HG03135 (cell line): ENCODE measurements at regions not wholly inside any gene's neighbourhood (a gene's known extent, or its start where the extent isn't known, plus 50 kb on each side); places are given as distances from the start of the nearest gene placed in this dataset.

Experiments used
- ATAC-seq: cut with Tn5 transposase; IDR thresholded peaks from one replicate; pipeline ENCODE4 v1.9.1; 2021; ENCODE audit warnings: mild to moderate bottlenecking, moderate library complexity; ENCODE audit not compliant: unreplicated experiment

DNA sequence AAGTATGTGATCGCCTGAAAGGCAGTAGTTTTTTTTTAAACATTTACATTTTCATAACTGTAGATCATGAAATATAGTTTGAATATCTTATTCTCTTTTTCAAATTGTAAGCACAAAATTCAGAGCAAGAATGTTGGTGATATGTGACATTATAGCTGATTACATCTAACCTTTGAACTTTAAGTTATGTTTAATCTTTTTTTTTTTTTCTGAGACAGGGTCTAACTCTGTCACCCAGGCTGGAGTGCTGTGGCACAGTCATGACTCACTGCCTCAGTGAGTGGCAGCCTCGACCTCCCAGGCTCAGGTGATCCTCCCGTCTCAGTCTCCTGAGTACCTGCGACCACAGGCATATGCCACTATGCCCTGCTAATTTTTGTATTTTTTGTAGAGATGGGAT is 278.7 kb upstream of the NEBL start:
- no peak for ATAC-seq

DNA sequence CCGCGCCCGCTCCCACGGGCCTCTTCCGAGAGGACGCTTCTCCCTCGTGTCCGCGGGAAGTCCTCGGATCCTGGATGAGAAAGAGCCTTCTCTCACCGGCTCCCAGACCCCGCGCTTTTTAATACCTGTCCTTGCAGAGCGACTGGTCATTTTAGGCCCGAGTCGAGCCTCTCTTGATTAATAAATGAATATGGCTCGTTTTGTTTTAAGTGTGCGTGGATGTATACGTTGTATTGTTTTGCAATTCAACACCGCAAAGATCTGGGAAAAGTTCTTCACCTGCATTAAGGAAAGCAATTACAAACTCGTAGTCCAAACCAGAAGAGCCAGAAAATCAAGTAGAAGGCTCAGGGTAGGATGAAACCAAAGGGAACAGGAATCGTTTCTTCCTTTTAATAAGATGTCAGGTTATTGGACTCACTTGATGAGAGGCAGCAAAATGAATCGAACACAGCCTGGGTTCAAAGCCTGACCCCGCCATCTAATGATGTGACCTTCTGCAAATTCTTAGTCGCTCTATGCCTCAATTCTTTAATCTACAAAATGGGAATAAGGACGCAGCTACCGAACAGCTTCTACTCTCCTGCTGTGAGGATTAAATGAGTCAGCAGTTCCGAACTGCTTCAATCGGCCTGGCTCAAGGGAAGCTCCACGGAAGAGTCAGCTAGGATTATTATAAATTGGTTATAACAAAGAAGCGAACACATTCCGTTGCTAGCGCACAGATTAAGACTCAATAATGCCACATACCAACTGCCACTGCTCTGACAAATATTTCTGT is 277.8 kb upstream of the NEBL start:
- ATAC-seq: no peak

DNA sequence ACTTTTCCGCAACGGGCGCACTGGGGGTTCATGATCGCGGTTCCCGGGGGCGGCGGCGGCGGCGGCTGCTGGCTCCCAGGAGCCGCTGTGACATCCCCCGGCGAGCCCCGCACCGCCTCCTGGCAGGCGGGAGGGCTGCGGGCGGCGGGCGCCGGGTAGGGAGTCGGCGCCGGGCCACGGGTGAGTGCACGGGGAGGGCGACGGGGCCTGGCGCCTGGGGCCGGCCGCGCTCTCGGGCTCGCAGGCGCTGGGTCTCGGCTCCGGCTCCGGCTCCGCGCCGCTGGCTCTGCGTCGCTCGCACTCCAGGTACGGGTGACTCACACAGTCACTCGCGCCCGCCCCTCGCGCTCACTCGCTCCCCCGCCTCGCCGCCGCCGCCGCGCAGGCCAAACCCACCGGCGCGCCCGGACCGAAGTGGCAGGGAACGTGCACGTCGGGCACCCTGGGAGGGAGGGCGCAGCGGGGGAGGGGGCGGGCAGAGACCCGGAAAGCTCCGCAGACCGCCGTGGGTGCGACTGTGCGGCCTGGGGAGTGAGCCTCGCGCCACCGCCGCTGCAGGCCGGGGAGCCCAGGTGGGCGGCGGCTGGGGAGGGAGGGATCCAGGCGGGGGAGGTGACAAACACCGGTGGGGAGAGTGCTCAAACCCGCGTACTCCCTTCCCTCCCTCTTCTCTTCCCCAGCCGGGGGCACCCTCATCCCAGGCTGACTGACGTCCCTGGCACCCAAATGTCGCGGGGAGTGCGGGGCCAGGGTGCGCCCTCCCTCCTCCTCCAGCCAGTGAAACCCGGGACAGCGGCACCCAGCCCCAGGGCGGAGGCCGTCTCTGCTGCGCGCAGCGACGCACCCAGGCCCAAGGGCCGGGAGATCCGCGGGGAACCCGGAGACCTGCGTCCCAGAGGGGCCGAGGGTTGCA is 276.9 kb upstream of the NEBL start:
- no peak for ATAC-seq

DNA sequence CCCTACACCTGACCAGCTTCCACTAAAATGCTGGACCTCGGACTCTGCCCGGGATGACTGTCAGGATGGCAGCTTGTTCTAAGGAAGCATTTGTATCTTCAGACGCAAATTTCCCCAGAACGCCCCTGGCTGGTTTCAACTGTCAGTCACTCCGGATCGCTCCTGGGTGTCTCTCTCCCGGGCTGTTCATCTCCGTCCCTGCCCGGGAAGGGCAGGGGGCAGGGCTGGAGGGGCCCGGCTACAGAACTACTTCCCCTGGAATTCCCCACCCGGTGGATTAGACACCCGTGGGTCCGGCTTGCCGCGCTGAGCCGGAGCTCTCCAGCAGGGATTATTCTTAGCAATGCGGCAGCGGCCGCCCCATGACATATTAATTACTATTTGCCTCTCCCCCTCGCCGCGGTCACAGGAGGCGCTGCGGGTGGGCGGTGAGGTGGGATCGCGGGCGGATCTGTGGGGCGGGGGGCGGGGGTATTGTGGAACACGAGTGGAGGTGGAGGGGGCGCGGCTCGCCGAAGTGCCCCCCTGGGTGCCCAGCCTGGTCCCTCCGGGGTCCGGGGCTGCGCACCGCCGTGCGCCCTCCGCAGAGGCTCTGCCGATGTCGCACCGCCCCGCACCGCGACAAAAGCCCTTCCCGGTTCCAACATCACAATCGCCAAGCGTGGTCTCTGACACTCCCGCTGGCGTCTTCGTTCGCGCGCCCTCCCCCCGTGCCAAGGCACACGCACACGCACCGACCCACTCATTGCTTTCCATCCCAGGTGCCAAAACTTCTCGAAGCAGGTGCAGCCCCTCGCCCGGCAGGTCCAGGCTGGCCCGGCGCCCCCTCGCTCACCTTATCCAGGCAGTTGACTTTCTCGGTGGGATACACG is 276.1 kb upstream of the NEBL start:
- ATAC-seq: no peak

- ATAC-seq: no peak
Observed at GRCh38 chr10:21172542-21172929, 275.4 kb upstream of the NEBL start.

- ATAC-seq: no peak
Observed at GRCh38 chr10:21171936-21172541, 274.9 kb upstream of the NEBL start.

GRCh38 chr10:21171197-21171935 is 274.3 kb upstream of the NEBL start:
- no peak for ATAC-seq

GRCh38 chr10:21170216-21170615 is 273.1 kb upstream of the NEBL start:
- ATAC-seq: no peak

- ATAC-seq: no peak
Observed at GRCh38 chr10:21169271-21169670, 272.2 kb upstream of the NEBL start.

GRCh38 chr10:21167288-21168010 is 270.3 kb upstream of the NEBL start:
- ATAC-seq: no peak

DNA sequence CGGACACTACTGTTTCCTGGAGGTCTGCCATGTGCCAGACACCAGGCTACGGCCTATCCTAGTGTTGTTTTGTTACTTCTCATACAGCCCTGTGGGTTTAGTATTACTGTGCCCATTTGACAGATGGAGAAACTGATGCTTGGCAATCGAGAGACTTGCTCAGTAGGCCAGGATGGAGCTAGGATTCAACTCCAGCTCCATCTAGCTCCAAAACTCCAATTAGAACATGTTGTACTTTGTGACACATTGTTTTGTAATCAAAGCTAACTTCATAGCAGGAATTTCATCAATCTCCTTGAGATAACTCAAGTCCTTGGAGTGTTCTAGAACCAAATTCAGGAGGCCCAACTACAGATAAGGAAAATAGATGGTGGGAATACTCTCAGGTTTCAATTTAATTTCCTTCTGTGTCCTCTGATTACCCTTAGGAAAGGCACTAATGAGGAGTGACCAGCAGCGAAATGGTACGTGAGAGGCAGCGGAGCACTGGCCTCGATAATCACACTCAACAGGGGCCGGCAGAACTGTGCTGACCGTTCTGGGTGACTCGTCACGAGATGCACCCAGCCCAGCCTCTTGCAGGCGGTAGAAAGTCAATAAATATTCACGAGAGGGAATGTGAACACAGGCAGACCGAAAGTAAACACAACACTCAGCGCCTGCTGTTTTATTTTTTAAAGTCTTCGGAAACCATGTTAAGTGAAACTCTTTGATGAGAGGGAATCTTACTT is 269.6 kb upstream of the NEBL start:
- no peak for ATAC-seq

DNA sequence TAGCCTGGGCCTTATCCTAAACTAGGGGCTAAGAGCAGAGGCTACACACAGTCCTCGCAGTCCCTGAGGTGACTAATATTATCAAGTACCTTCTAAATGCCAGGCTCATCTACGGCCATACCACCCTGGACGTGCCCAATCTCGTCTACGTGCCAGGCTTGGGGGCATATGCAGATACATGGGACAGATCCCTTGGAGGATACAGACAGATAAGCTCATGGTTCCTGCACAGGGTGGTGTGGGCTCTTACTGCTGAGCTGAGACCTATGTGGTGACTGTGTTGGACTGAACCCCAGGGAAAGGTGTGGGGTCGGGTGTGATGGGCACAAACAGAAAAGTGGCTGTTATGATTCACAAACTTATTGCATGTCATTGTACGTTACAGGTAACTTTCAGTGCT is 268.4 kb upstream of the NEBL start:
- no peak for ATAC-seq

- no peak for ATAC-seq
Observed at GRCh38 chr10:21164687-21165086, 267.6 kb upstream of the NEBL start.

DNA sequence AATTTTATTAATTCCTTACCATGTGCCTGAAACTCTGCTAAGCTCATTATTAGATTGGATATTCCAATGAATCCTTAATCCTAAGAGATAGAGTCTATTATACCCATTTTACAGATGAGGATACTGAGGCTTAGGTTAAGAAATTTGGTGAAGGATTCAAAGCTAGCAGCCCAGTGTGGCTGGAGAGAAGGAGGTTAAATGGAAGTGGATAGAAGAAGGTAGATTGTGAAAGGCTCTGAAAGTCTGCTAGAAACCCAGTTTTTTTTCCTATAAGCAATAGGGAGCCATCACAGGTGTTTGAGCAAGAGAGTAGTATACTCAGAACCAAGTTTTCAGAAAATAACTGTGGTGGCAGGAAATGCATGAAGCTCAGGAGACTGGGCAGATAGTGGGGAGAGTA is 265.8 kb upstream of the NEBL start:
- no peak for ATAC-seq

DNA sequence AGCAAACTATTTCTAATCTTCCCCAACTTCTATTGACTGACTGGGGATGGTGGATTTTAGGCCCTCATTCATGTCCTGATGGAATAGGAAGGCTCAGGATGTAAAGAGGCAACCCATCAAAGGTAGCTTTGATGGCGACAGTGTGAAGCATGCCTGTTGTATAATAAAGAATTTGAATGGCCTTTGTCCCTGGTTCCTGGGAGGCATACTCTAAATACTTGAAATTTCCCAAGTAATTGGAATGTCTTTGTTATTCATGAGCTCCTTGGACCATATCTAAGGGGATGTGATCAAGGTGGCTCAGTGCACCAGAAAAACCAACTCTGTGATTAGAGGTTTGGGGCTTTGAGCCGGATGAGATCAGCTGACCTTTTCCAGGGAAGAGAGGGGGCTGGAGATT is 264.5 kb upstream of the NEBL start:
- no peak for ATAC-seq

DNA sequence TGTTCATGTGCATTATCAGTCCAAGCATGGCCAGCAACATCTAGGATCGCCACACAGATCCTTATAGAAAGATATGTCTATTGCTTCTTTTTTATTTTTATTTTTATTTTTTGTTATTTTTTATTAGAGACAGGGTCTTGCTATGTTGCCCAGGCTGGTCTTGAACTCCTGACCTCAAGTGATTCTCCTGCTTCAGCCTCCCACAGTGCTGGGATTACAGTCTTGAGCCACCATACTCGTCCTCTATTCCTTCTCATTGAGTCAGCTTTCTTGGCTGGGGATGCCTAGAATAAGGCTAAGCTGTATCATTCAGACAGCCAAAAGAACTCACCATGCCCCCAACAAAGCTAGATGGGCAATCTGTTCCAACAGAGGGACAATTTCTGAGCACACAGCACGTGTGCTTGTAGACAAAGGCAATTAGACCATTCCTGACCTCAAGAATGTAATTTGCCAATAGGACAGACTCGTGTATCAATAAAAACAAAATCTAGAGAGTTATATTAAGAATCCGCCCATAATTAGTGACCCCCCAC is 264.0 kb upstream of the NEBL start:
- ATAC-seq: no peak

DNA sequence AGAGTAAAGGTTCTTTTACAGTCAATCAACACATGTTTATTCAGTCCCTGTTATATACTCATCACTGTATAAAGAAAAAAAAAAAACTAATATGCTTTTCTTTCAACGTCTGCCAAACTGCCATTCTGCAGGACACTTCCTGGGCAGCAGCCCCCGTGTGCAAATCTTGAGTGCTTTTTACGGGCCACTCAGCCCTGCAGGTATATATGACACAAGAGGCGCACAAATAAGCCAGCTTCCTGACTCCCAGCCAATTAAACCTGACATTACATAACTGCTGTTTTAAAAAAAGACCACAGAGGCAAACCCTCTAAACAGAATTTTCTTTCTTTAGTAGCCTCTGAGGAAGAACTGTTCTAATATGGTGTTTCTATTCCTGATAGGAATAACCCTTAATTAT is 263.0 kb upstream of the NEBL start:
- ATAC-seq: no peak

DNA sequence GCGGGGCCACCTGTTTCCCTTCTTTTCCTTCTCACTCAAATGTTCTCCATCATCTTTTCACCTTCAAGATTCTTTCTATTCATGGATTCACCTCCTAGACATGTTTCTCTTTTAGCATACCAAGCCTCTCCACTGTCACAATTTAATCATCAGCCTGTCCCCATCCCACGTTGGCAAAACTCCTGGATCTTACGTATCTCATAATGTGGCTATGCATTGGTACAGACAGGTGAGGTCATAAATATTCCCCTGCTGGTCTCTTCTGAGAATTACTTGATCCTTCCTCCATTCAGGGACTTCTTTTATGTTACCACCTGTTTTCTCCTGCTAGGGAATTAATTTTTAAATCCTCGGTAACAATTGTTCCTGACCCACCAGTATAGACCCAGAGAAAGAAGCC is 262.6 kb upstream of the NEBL start:
- ATAC-seq: no peak

DNA sequence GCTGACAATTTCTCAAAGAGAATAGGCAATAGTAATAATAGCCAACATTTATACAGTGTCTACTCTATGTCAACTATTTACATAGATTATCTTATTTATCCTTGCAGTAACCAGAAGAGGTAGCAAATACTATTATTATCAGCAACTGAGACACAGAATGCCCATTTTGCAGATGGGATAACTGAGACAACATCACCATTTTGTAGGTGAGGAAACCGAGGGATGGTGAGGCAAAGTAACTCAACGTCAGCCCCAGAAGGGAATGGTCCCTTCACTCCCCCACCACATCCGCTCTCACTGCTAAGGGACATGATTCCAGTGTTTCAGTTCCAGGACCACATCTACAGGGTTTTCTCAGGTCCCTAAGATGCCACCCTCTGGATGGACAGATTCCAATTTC is 261.2 kb upstream of the NEBL start:
- ATAC-seq: no peak
